Stimulated activated naive B cell treated with anti-CD40 and anti-IgM and Interleukin-4, amounts not matched to agents 10 μg/mL and 1 μg/mL and 100 μg/mL, for 72 hours (primary cell): ENCODE measurements at regions not wholly inside any gene's neighbourhood (a gene's known extent, or its start where the extent isn't known, plus 50 kb on each side); places are given as distances from the start of the nearest gene placed in this dataset.
"Not testable (repeated sequence)": the region's sequence is repeated elsewhere in the genome, so short reads cannot be mapped to it uniquely, and the experiment has no call there.

Experiments used
- ATAC-seq, 2 donors: fragments of 150-1000 bp; cut with Tn5 transposase; replicated peaks; 2 replicates each; pipeline ENCODE4 v1.10.0; 2021; ENCODE audit warnings: moderate library complexity in 1 of 2
- DNase-seq: peaks from one replicate; pipeline ENCODE4 v3.0.0; 2021
- H3K27ac Mint-ChIP-seq: one replicate; pipeline ENCODE4 v1.8.0; 2022; ENCODE audit warnings: mild to moderate bottlenecking, mixed read lengths
- H3K27me3 Mint-ChIP-seq, 2 donors: one replicate each; pipeline ENCODE4 v1.8.0; 2022; ENCODE audit warnings: mixed read lengths in 2 of 2
- H3K36me3 Mint-ChIP-seq, 2 donors: one replicate each; pipeline ENCODE4 v1.8.0; 2022; ENCODE audit warnings: mixed read lengths in 2 of 2, mild to moderate bottlenecking in 1 of 2
- H3K4me1 Mint-ChIP-seq, 2 donors: one replicate each; pipeline ENCODE4 v1.8.0; 2022; ENCODE audit warnings: mixed read lengths in 2 of 2, mild to moderate bottlenecking in 1 of 2
- H3K4me3 Mint-ChIP-seq, 2 donors: one replicate each; pipeline ENCODE4 v1.8.0; 2022; ENCODE audit warnings: mild to moderate bottlenecking in 2 of 2, mixed read lengths in 2 of 2, moderate library complexity in 1 of 2
- H3K9me3 Mint-ChIP-seq, 2 donors: one replicate each; pipeline ENCODE4 v1.8.0; 2022; ENCODE audit warnings: mixed read lengths in 2 of 2, mild to moderate bottlenecking in 1 of 2

DNA sequence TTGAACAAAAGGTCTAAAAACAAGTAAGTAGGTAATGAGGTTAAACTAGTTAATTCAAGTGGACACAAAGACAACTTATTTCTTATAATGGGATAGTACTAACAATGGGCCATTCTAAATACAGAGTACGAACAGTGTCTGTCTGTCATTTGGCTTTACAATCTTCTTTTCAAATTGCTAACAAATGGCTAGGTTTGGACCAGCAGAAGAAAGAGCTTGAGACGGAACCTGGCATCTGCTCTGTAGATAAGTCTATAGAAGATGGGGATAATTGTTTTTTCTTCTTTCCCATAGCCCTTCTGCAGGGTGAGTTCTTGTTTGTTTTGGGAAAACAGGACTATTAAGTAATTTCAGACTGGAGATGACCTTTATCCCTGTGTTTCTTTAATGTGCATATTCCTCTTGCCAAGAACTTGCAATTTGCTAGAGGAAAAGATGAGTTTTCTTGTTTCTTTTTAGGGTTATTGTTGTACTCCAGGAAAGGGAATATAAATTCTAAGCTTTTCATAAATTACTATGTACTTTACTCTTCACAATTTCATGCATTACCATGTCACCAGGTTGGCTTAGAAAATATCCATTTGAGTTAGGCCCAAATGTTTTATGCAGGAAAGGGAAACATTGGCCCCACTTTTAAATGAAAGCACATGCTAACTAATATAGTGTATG lies 500.5 kb upstream of the SYT4 start:
- DNase-seq (no peak), ATAC-seq (no peak)
- Mint-ChIP-seq H3K27ac (no peak overlapping the region), H3K4me3 (no peak overlapping the region), H3K36me3 (no peaks in the 10 kb centered on the region), H3K4me1 (no peaks in the 10 kb centered on the region), H3K27me3 (no peaks in the 10 kb centered on the region), H3K9me3 (no peaks in the 10 kb centered on the region)

GRCh38 chr18:43780782-43781340 lies 503.6 kb upstream of the SYT4 start:
- Mint-ChIP-seq H3K36me3 (no peaks in the 10 kb centered on the region), H3K9me3 (no peaks in the 10 kb centered on the region), H3K27ac (no peak overlapping the region), H3K27me3 (no peaks in the 10 kb centered on the region), H3K4me3 (no peak overlapping the region), H3K4me1 (no peaks in the 10 kb centered on the region)
- no peak for DNase-seq
- ATAC-seq = no peak

- no peak for ATAC-seq
- H3K9me3 Mint-ChIP-seq = no peaks in the 10 kb centered on the region
- H3K4me3 Mint-ChIP-seq = no peak overlapping the region
- no peaks in the 10 kb centered on the region for H3K27me3 Mint-ChIP-seq
- no peaks in the 10 kb centered on the region for H3K36me3 Mint-ChIP-seq
- no peaks in the 10 kb centered on the region for H3K4me1 Mint-ChIP-seq
- no peak for DNase-seq
- H3K27ac Mint-ChIP-seq = no peak overlapping the region
Observed at GRCh38 chr18:43785158-43785557, 507.9 kb upstream of the SYT4 start.

GRCh38 chr18:43786893-43787292 lies 509.6 kb upstream of the SYT4 start:
- no peak for ATAC-seq
- Mint-ChIP-seq H3K9me3 (no peaks in the 10 kb centered on the region), H3K4me3 (no peak overlapping the region), H3K27me3 (no peaks in the 10 kb centered on the region), H3K4me1 (no peaks in the 10 kb centered on the region), H3K27ac (no peak overlapping the region), H3K36me3 (no peaks in the 10 kb centered on the region)
- DNase-seq = no peak

DNA sequence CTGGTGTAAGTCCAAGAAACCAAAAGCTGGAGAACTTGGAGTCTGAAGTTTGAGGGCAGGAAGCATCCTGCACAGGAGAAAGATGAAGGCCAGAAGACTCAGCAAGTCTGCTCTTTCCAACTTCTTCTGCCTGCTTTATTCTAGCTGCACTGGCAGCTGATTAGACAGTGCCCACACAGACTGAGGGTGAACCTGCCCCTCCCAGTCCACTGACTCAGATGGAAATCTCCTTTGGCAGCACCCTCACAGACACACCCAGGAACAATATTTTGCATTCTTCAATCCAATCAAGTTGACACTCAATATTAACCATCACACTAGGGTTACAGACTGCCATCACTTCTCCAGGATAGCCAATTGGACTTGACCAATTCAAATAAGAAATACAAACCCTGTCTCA lies 510.4 kb upstream of the SYT4 start:
- not testable (repeated sequence) for DNase-seq, H3K27me3 Mint-ChIP-seq, ATAC-seq, H3K36me3 Mint-ChIP-seq, H3K27ac Mint-ChIP-seq, H3K9me3 Mint-ChIP-seq, H3K4me3 Mint-ChIP-seq, H3K4me1 Mint-ChIP-seq

- ATAC-seq = no peak
- no peak overlapping the region for H3K27ac Mint-ChIP-seq
Observed at GRCh38 chr18:43789234-43790000, 512.1 kb upstream of the SYT4 start.

GRCh38 chr18:43793910-43794309 lies 516.6 kb upstream of the SYT4 start:
- no peak for ATAC-seq
- Mint-ChIP-seq H3K27me3 (no peaks in the 10 kb centered on the region), H3K9me3 (no peaks in the 10 kb centered on the region), H3K36me3 (no peaks in the 10 kb centered on the region), H3K4me1 (no peaks in the 10 kb centered on the region), H3K4me3 (no peak overlapping the region), H3K27ac (no peak overlapping the region)
- DNase-seq = no peak

More at GRCh38 chr18:43789234-43790000, 512.1 kb upstream of the SYT4 start:
- Mint-ChIP-seq H3K9me3 (no peaks in the 10 kb centered on the region), H3K4me1 (no peaks in the 10 kb centered on the region), H3K4me3 (no peak overlapping the region), H3K27me3 (no peaks in the 10 kb centered on the region), H3K36me3 (no peaks in the 10 kb centered on the region)
- DNase-seq = no peak

GRCh38 chr18:43794363-43794762 lies 517.1 kb upstream of the SYT4 start:
- ATAC-seq (no peak), DNase-seq (no peak)
- Mint-ChIP-seq H3K9me3 (no peaks in the 10 kb centered on the region), H3K4me3 (no peak overlapping the region), H3K36me3 (no peaks in the 10 kb centered on the region), H3K27me3 (no peaks in the 10 kb centered on the region), H3K4me1 (no peaks in the 10 kb centered on the region), H3K27ac (no peak overlapping the region)

GRCh38 chr18:43797347-43797746 lies 520.1 kb upstream of the SYT4 start:
- Mint-ChIP-seq H3K4me1 (no peaks in the 10 kb centered on the region), H3K9me3 (no peaks in the 10 kb centered on the region)

GRCh38 chr18:43800584-43800983 lies 523.3 kb upstream of the SYT4 start:
- peaks cover 2 to 4% of the 10 kb centered on the region in 2 donors for H3K9me3 Mint-ChIP-seq
- no peak overlapping the region for H3K27ac Mint-ChIP-seq
- no peak for ATAC-seq
- DNase-seq = no peak
- H3K4me1 Mint-ChIP-seq = no peaks in the 10 kb centered on the region
- no peak overlapping the region for H3K4me3 Mint-ChIP-seq
- H3K27me3 Mint-ChIP-seq = no peaks in the 10 kb centered on the region
- H3K36me3 Mint-ChIP-seq = no peaks in the 10 kb centered on the region

More at GRCh38 chr18:43797347-43797746, 520.1 kb upstream of the SYT4 start:
- no peak for ATAC-seq
- Mint-ChIP-seq H3K27me3 (no peaks in the 10 kb centered on the region), H3K36me3 (no peaks in the 10 kb centered on the region), H3K4me3 (no peak overlapping the region), H3K27ac (no peak overlapping the region)
- no peak for DNase-seq

DNA sequence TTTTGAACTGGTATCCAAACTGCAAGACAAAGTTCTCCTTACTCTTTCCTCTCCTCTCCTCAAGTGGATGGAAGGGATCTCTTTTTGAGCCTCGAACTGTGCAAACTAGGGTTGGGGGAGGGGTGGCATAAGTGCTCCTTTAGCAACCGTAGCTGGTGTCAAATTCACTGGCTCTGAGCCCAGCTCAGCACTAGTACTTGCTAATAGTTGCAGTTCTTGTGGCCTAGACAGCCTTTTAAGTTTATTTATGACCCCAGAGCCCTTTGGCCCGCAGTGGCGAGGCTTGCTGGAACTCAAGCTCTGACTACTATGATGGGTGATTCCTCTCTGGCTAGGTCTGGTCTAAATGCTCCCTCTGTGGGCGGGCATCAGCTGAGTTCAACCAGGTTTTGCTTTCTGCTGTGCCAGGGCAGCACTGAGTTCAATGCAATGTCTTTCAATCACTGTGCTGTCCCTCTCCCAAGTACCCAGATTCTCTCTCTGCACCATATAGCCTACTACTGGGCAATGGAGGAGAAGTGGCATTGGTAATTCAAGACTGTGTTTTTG lies 528.4 kb upstream of the SYT4 start:
- peaks cover 2 to 4% of the 10 kb centered on the region in 2 donors for H3K9me3 Mint-ChIP-seq
- H3K27ac Mint-ChIP-seq = no peak overlapping the region
- H3K4me1 Mint-ChIP-seq = no peaks in the 10 kb centered on the region
- DNase-seq (no peak), ATAC-seq (no peak)
- no peaks in the 10 kb centered on the region for H3K36me3 Mint-ChIP-seq
- no peak overlapping the region for H3K4me3 Mint-ChIP-seq
- H3K27me3 Mint-ChIP-seq = no peaks in the 10 kb centered on the region

GRCh38 chr18:43812627-43813026 lies 535.3 kb upstream of the SYT4 start:
- ATAC-seq (no peak), DNase-seq (no peak)
- Mint-ChIP-seq H3K4me3 (no peak overlapping the region), H3K4me1 (no peaks in the 10 kb centered on the region), H3K27ac (no peak overlapping the region), H3K27me3 (no peaks in the 10 kb centered on the region), H3K36me3 (no peaks in the 10 kb centered on the region), H3K9me3 (peaks cover 0 to 2% of the 10 kb centered on the region in 2 donors)

DNA sequence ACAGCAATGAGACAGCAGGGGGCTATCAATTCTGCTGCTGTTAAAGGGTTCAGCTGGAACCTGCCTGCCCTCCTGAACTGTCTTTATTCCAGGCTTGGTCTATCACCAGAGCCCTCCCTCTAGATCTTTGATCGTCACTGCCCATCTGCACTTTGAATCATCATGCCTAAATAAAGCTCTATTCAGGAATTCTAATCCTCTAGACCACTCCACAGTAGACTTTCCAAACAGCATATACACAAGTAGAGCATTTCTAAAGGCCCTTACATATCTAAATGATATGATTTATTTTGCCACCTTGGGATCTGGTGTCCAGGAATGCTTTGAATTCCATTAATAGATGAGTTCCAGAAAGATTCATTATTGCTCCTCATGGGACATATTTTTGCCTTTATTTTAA lies 542.1 kb upstream of the SYT4 start:
- H3K4me3 Mint-ChIP-seq = no peak overlapping the region
- peaks cover 0 to 2% of the 10 kb centered on the region in 2 donors for H3K9me3 Mint-ChIP-seq
- no peaks in the 10 kb centered on the region for H3K36me3 Mint-ChIP-seq
- H3K27ac Mint-ChIP-seq = no peak overlapping the region
- no peak for ATAC-seq
- H3K4me1 Mint-ChIP-seq = no peaks in the 10 kb centered on the region
- no peak for DNase-seq
- H3K27me3 Mint-ChIP-seq = no peaks in the 10 kb centered on the region

- Mint-ChIP-seq H3K27ac (no peak overlapping the region), H3K27me3 (no peaks in the 10 kb centered on the region), H3K4me3 (no peak overlapping the region), H3K36me3 (no peaks in the 10 kb centered on the region), H3K4me1 (no peaks in the 10 kb centered on the region), H3K9me3 (peaks cover 0 to 2% of the 10 kb centered on the region in 2 donors)
- no peak for ATAC-seq
- no peak for DNase-seq
Observed at GRCh38 chr18:43819873-43820272, 542.6 kb upstream of the SYT4 start.

DNA sequence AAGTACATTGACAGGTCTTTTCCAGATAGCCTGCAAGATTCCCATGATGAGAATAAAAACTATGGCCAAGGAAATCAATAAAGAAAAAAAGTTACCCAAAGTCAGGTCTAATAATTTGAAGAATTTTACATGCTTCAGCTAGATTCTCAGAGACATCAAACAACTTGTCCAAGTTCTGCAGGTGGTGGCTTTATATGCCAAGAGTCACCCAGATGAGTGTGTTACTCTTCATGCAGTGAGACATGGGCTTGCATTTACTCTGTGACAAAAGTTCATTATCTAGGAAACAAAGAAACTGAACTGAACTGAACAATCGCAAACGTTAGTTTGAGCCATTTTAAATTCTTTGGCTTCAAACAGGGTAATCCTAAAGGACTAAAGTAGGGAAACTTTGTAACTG lies 548.5 kb upstream of the SYT4 start:
- H3K4me1 Mint-ChIP-seq = no peaks in the 10 kb centered on the region
- DNase-seq (no peak), ATAC-seq (no peak)
- no peak overlapping the region for H3K4me3 Mint-ChIP-seq
- H3K9me3 Mint-ChIP-seq = peaks cover 0 to 2% of the 10 kb centered on the region in 2 donors
- H3K27ac Mint-ChIP-seq = no peak overlapping the region
- no peaks in the 10 kb centered on the region for H3K27me3 Mint-ChIP-seq
- H3K36me3 Mint-ChIP-seq = no peaks in the 10 kb centered on the region
